ENCODE measurements at regions not wholly inside any gene's neighbourhood (a gene's known extent, or its start where the extent isn't known, plus 50 kb on each side); places are given as distances from the start of the nearest gene placed in this dataset.
"Not testable (repeated sequence)": the region's sequence is repeated elsewhere in the genome, so short reads cannot be mapped to it uniquely, and the experiment has no call there.

GRCh38 chr7:153193144-153193595 lies 433.6 kb downstream of the ACTR3B start:
- DNase-seq (ENCODE audit: low spot score) = peak; percentile 67

- DNase-seq (ENCODE audit: low spot score) = no peak
Measured at GRCh38 chr7:153217032-153217431, 457.5 kb downstream of the ACTR3B start.

- DNase-seq (ENCODE audit: low spot score) = no peak
Measured at GRCh38 chr7:153224890-153225289, 465.3 kb downstream of the ACTR3B start.

DNA sequence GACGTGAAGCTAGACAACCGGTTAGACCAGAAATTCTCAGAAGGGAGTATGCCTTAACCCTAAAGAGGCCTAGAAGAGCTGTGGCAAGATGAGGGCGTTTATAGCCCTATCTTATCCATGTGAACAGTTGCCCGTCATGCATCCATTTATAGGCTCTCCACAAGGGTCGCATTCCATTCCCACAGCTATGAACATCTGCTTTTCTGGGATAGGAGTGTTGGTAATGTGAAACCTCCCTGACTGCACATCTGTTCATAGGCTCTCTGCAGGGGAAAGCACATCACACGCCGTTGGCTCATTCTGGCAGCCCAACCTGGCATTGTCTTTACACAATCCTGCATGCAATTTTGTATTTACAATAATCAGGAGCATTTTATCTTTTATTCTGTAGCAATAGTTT lies 485.6 kb downstream of the ACTR3B start:
- DNase-seq (ENCODE audit: low spot score) = not testable (repeated sequence)

DNA sequence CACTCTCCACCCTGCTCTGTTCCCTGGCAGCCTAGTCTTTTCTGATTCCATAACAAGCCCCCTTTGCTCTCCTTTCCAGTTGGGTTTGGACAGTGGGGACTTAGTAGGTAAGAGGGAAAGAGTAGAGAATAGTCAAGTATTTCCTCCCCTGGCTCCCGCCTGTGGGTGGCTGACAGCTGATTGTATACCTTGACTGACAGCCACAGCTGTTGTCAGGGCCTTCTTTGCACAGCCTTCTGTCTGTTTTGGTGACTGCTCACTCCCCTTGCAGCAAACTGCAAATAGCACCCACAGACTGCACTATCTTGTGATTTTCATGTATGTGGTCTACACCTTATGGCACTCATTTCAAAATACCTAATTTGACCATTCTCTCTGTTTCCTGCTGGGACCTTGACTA lies 486.3 kb downstream of the ACTR3B start:
- DNase-seq (ENCODE audit: low spot score) = no peak

DNA sequence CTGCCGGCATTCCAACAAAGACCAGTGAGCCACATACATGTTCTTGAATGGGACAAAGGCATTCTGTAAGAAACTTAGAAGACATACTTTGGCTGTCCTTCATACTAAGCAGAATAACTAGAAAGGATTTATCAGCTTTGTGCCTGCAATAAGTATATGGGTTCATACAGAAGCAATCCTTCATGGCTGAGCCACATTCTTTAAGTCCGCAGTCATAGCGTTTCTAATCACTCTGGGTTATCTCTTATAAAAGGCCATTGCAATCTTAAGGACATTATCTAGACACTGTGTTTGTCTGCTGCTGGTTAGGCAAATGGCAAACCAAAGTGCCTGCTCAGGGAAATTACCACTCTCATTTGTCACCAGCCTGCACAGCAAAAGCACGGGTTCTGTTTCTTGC lies 488.4 kb downstream of the ACTR3B start:
- DNase-seq (ENCODE audit: low spot score) = no peak

- no peak for DNase-seq (ENCODE audit: low spot score)
Measured at GRCh38 chr7:153258686-153259085, 499.1 kb downstream of the ACTR3B start.

GRCh38 chr7:153276394-153276793 lies 516.8 kb downstream of the ACTR3B start:
- DNase-seq (ENCODE audit: low spot score) = no peak

GRCh38 chr7:153286763-153287162 lies 527.2 kb downstream of the ACTR3B start:
- DNase-seq (ENCODE audit: low spot score) = no peak

GRCh38 chr7:153290066-153290465 lies 530.5 kb downstream of the ACTR3B start:
- no peak for DNase-seq (ENCODE audit: low spot score)

DNA sequence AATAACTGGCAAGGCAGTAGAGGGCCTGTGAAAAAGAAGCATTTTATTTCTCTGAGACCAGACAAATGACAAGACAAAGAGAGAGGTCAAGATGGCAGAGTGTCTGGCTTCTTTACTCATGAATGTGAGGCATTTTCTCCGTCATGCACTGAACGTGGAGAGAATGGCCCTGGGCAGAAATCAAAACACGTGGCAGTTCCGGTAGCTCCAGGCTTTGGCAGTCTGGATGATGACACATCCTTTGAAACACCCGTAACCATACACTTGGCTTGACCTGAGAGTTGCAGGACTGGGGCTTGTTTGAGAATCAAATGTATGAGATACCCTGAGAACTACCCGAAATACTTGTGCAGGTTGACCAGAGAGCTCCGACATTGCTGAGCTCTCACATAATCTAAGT lies 537.6 kb downstream of the ACTR3B start:
- DNase-seq (ENCODE audit: low spot score) = no peak

GRCh38 chr7:153301936-153302335 lies 542.4 kb downstream of the ACTR3B start:
- DNase-seq (ENCODE audit: low spot score) = no peak

DNA sequence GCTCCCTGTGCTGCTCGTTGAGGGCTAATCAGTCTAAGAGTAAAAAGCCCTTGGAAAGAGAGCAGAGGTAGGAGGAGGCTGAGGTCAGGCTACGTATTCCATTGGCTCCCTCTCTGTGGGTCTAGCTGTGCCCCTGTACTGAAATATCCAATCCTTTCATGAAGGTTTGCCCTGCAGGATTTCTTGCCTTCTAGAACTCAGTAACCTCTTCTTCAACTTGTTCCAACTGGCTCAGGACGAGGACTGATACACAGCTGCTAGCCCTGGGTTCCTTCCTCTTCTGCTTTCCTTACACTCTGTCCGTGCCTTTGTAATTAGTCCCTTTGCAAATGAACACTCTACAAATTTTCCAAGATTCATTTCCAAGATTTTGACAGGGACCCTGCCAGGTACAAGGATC lies 560.5 kb downstream of the ACTR3B start:
- DNase-seq (ENCODE audit: low spot score) = no peak

GRCh38 chr7:153320681-153321080 lies 561.1 kb downstream of the ACTR3B start:
- no peak for DNase-seq (ENCODE audit: low spot score)

DNA sequence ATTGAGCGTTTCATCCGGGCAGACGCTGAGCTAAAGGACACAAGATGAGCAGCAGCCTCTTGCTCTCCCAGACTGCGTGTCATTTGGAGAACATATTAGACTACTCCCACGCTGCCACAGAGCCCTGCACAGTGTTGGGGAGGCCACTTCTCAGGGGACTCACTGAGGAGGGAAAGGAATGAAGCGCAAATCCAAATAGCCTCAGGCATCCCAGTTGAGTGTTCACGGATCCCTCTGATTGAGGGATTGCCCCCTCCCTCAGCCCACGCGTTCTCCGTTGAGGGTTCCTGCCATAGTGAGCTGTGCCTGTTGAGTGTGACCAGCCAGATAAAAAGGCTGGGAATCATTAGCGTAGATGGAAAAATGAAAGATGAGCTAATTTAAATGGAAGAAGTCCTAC lies 563.4 kb downstream of the ACTR3B start:
- no peak for DNase-seq (ENCODE audit: low spot score)

- no peak for DNase-seq (ENCODE audit: low spot score)
Measured at GRCh38 chr7:153324094-153324493, 564.5 kb downstream of the ACTR3B start.

GRCh38 chr7:153327683-153328082 lies 568.1 kb downstream of the ACTR3B start:
- DNase-seq (ENCODE audit: low spot score) = no peak

DNA sequence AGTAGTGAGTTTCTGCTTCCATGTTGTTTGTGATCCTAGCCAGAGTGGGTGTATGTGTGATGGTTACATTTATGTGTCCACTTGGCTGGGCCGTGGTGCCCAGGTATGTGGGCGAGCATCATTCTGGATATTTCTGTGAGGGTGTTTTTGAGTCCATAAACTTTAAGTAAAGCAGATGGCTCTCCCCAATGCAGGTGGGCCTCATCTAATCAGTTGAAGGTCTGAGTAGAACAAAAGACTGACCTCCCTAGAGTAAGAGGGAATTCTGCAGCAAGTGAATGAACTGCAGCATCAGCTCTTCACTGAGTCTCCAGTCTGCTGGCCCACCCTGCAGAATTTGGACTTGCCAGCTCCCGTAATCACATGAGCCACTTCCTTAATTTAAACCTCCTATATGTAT lies 571.9 kb downstream of the ACTR3B start:
- no peak for DNase-seq (ENCODE audit: low spot score)

- no peak for DNase-seq (ENCODE audit: low spot score)
Measured at GRCh38 chr7:153354071-153354470, 594.5 kb downstream of the ACTR3B start.

- DNase-seq (ENCODE audit: low spot score) = no peak
Measured at GRCh38 chr7:153370092-153370491, 610.5 kb downstream of the ACTR3B start.

- no peak for DNase-seq (ENCODE audit: low spot score)
Measured at GRCh38 chr7:153380636-153381035, 621.1 kb downstream of the ACTR3B start.

GRCh38 chr7:153381275-153382040 lies 621.9 kb downstream of the ACTR3B start:
- peak; percentile 75 for DNase-seq (ENCODE audit: low spot score)

DNA sequence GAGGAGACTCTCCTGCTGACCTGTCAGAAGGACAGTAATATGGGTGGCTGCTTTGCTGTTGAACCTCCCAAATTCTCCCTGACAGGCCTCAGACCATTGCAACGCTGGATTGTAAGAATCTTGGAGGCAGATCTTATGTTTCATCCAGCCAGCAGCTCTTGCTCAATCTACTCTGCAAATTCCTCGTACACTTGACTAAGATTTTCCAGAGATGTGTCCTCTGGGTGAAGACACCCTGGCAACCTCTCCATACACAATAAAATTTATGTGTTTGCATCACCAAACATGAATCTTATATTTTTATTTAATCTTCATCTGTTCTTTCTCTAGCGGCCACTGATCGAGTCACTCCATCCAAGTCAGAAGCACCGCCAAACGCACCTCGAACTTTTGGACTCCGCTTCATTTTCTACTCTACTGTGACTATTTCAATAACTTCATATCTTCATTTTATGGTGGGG lies 623.1 kb downstream of the ACTR3B start:
- no peak for DNase-seq (ENCODE audit: low spot score)

- DNase-seq (ENCODE audit: low spot score) = no peak
Measured at GRCh38 chr7:153383781-153384180, 624.2 kb downstream of the ACTR3B start.
